ENCODE measurements at regions not wholly inside any gene's neighbourhood (a gene's known extent, or its start where the extent isn't known, plus 50 kb on each side); places are given as distances from the start of the nearest gene placed in this dataset.

GRCh38 chr14:96727073-96727472 is 70.1 kb upstream of the VRK1 start:
- no peak for DNase-seq (ENCODE audit: low read depth in 4 of 4, low spot score in 1 of 4)

GRCh38 chr14:96727491-96727890 is 69.7 kb upstream of the VRK1 start:
- DNase-seq (ENCODE audit: low read depth in 4 of 4, low spot score in 1 of 4): no peak

GRCh38 chr14:96727980-96728717 is 69.0 kb upstream of the VRK1 start:
- DNase-seq (ENCODE audit: low read depth in 4 of 4, low spot score in 1 of 4): no peak

GRCh38 chr14:96729889-96730288 is 67.3 kb upstream of the VRK1 start:
- DNase-seq (ENCODE audit: low read depth in 4 of 4, low spot score in 1 of 4): no peak

- no peak for DNase-seq (ENCODE audit: low read depth in 4 of 4, low spot score in 1 of 4)
Observed at GRCh38 chr14:96730386-96730785, 66.8 kb upstream of the VRK1 start.

- DNase-seq (ENCODE audit: low read depth in 4 of 4, low spot score in 1 of 4): no peak
Observed at GRCh38 chr14:96734076-96734622, 63.0 kb upstream of the VRK1 start.

GRCh38 chr14:96735526-96735925 is 61.7 kb upstream of the VRK1 start:
- no peak for DNase-seq (ENCODE audit: low read depth in 4 of 4, low spot score in 1 of 4)

GRCh38 chr14:96736439-96736838 is 60.7 kb upstream of the VRK1 start:
- DNase-seq (ENCODE audit: low read depth in 4 of 4, low spot score in 1 of 4): no peak

- DNase-seq (ENCODE audit: low read depth in 4 of 4, low spot score in 1 of 4): no peak
Observed at GRCh38 chr14:96737881-96738280, 59.3 kb upstream of the VRK1 start.

GRCh38 chr14:96739200-96739910 is 57.8 kb upstream of the VRK1 start:
- no peak for DNase-seq (ENCODE audit: low read depth in 4 of 4, low spot score in 1 of 4)

- DNase-seq (ENCODE audit: low read depth in 4 of 4, low spot score in 1 of 4): peak; percentile 49 to 73 (median 62)
Observed at GRCh38 chr14:96741151-96741977, 55.8 kb upstream of the VRK1 start.

GRCh38 chr14:96744262-96744661 is 52.9 kb upstream of the VRK1 start:
- DNase-seq (ENCODE audit: low read depth in 4 of 4, low spot score in 1 of 4): no peak

- DNase-seq (ENCODE audit: low read depth in 4 of 4, low spot score in 1 of 4): no peak
Observed at GRCh38 chr14:96745500-96746051, 51.6 kb upstream of the VRK1 start.

GRCh38 chr14:96746101-96746500 is 51.1 kb upstream of the VRK1 start:
- no peak for DNase-seq (ENCODE audit: low read depth in 4 of 4, low spot score in 1 of 4)

- DNase-seq (ENCODE audit: low read depth in 4 of 4, low spot score in 1 of 4): no peak
Observed at GRCh38 chr14:96747006-96747405, 50.2 kb upstream of the VRK1 start.

All from stimulated activated CD4-positive, alpha-beta T cell treated with anti-CD3 and anti-CD28 coated beads, Interleukin-1b, Interleukin-23, amount 100 ng/mL, for 24 hours (primary cell).